ENCODE measurements at regions not wholly inside any gene's neighbourhood (a gene's known extent, or its start where the extent isn't known, plus 50 kb on each side); places are given as distances from the start of the nearest gene placed in this dataset.

GRCh38 chr5:62154758-62155157, 151.2 kb upstream of the KIF2A start:
- TF ChIP-seq POLR2AphosphoS5 (IDR thresholded peaks at IDR 0.05; ENCODE audit: low read depth, low read length) (no peak), REST (IDR thresholded peaks at IDR 0.05; ENCODE audit: insufficient read depth in 1 of 2, low read depth in 2 of 2, low read length in 2 of 2) (no peak)

All from PFSK-1 (cell line).